H1 (cell line): ENCODE measurements at regions not wholly inside any gene's neighbourhood (a gene's known extent, or its start where the extent isn't known, plus 50 kb on each side); places are given as distances from the start of the nearest gene placed in this dataset.

Experiments
- CTCF ChIA-PET: fragments of 300-600 bp; sonication (Branson Sonifier 250); formaldehyde crosslinking; loops from one replicate; lab custom pipeline; 2021; ENCODE audit not compliant: partially characterized antibody; lab: Charles Lee
- POLR2A ChIA-PET: fragments of 300-600 bp; sonication (Branson Sonifier 250); formaldehyde crosslinking; loops from one replicate; lab custom pipeline; 2021; ENCODE audit warnings: inconsistent platforms; ENCODE audit not compliant: partially characterized antibody; lab: Charles Lee
- DNase-seq, 2 experiments: peaks; one replicate each; pipeline versions ENCODE4 v3.0.0 to v3.0.0-alpha.2; 2010 to 2022; ENCODE audit warnings: low spot score in 2 of 2, low read depth in 1 of 2, mixed read lengths in 1 of 2
- FAIRE-seq: peaks from 2 replicates; lab custom pipeline; 2011; peaks lifted over from hg19 to GRCh38; lab: Jason Lieb, UNC
- H2AFZ ChIP-seq: 2 replicates; pipeline ENCODE4 v1.8.1; 2012; ENCODE audit warnings: low read length, inconsistent platforms
- H2AK5ac ChIP-seq: 2 replicates; pipeline ENCODE4 v1.6.1; 2013; ENCODE audit warnings: low read depth, low read length
- H2BK120ac ChIP-seq: replicated peaks from 2 replicates; pipeline ENCODE3; 2013; ENCODE audit warnings: low read depth, low read length, inconsistent platforms
- H2BK12ac ChIP-seq: 2 replicates; pipeline ENCODE4 v1.6.1; 2013; ENCODE audit warnings: low read depth, low read length
- H2BK15ac ChIP-seq: 2 replicates; pipeline ENCODE4 v1.6.1; 2013; ENCODE audit warnings: low read length
- H2BK20ac ChIP-seq: 2 replicates; pipeline ENCODE4 v1.6.1; 2013; ENCODE audit warnings: low read length
- H2BK5ac ChIP-seq: 2 replicates; pipeline ENCODE4 v1.6.1; 2013; ENCODE audit warnings: low read depth, low read length
- H3K14ac ChIP-seq: 2 replicates; pipeline ENCODE4 v1.6.1; 2013; ENCODE audit warnings: inconsistent platforms; ENCODE audit not compliant: insufficient read length
- H3K18ac ChIP-seq: 2 replicates; pipeline ENCODE4 v1.6.1; 2013; ENCODE audit warnings: low read length; ENCODE audit errors: extremely low read depth
- H3K23ac ChIP-seq: 2 replicates; pipeline ENCODE4 v1.6.1; 2013; ENCODE audit warnings: inconsistent platforms; ENCODE audit not compliant: insufficient read length
- H3K23me2 ChIP-seq: 2 replicates; pipeline ENCODE4 v1.6.1; 2013; ENCODE audit warnings: low read depth, low read length
- H3K27ac ChIP-seq: 2 replicates; pipeline ENCODE4 v1.6.1; 2011; ENCODE audit warnings: low read depth, low read length, inconsistent platforms
- H3K27me3 ChIP-seq, 4 experiments: replicated peaks in 1 of 4; 1 replicate in 1 of 4; 2 replicates in 3 of 4; pipeline versions ENCODE4 v1.6.1 to v1.8.1; 2011 to 2013; ENCODE audit warnings: low read length in 3 of 4, mild to moderate bottlenecking in 3 of 4, inconsistent platforms in 2 of 4, mixed read lengths in 2 of 4, moderate library complexity in 1 of 4; ENCODE audit not compliant: control insufficient read depth in 3 of 4, insufficient read depth in 3 of 4; ENCODE audit errors: extremely low read depth in 1 of 4
- H3K36me3 ChIP-seq, 4 experiments: 2 replicates each; pipeline versions ENCODE4 v1.6.1 to v1.8.1; 2011 to 2013; ENCODE audit warnings: mild to moderate bottlenecking in 4 of 4, low read length in 3 of 4, moderate library complexity in 2 of 4, control low read depth in 1 of 4, inconsistent platforms in 1 of 4; ENCODE audit not compliant: insufficient read depth in 4 of 4, control insufficient read depth in 2 of 4
- H3K4ac ChIP-seq: replicated peaks from 2 replicates; pipeline ENCODE3; 2013; ENCODE audit warnings: low read length, low read depth, mixed read lengths, inconsistent platforms; ENCODE audit not compliant: insufficient read length
- H3K4me1 ChIP-seq, 4 experiments: replicated peaks in 1 of 4; 1 replicate in 1 of 4; 2 replicates in 3 of 4; pipeline versions ENCODE4 v1.6.1 to v1.8.1; 2011 to 2013; ENCODE audit warnings: low read length in 3 of 4, inconsistent platforms in 2 of 4, mixed read lengths in 1 of 4; ENCODE audit not compliant: insufficient read depth in 4 of 4, control insufficient read depth in 3 of 4
- H3K4me2 ChIP-seq, 2 experiments: 2 replicates each; pipeline versions ENCODE4 v1.6.1 to v1.8.1; 2011 to 2013; ENCODE audit warnings: low read depth in 2 of 2, low read length in 2 of 2, control low read depth in 1 of 2, inconsistent platforms in 1 of 2, mild to moderate bottlenecking in 1 of 2; ENCODE audit not compliant: insufficient read depth in 1 of 2
- H3K4me3 ChIP-seq, 4 experiments: fragments of 200-600, 300-600 bp in 1 of 4; sonication (generic), shearing (Covaris generic), sonication (Bioruptor Twin) in 1 of 4; 2 replicates each; pipeline versions ENCODE4 v1.5.1 to v1.8.1; 2011 to 2016; ENCODE audit warnings: low read length in 4 of 4, low read depth in 3 of 4, control low read depth in 2 of 4, inconsistent platforms in 2 of 4, mild to moderate bottlenecking in 2 of 4, mixed read lengths in 1 of 4, moderate library complexity in 1 of 4; ENCODE audit not compliant: insufficient read depth in 2 of 4; ENCODE audit errors: extremely low read depth in 1 of 4
- H3K56ac ChIP-seq: replicated peaks from 2 replicates; pipeline ENCODE3; 2013; ENCODE audit warnings: low read depth, mild to moderate bottlenecking, mixed read lengths, low read length, inconsistent platforms; ENCODE audit not compliant: insufficient read length
- H3K79me1 ChIP-seq: 2 replicates; pipeline ENCODE4 v1.6.1; 2013; ENCODE audit warnings: low read depth, low read length, control low read depth
- H3K79me2 ChIP-seq, 2 experiments: 2 replicates each; pipeline versions ENCODE4 v1.6.1 to v1.8.1; 2012 to 2013; ENCODE audit warnings: low read length in 2 of 2, mild to moderate bottlenecking in 2 of 2, inconsistent platforms in 1 of 2; ENCODE audit not compliant: insufficient read depth in 2 of 2, control insufficient read depth in 1 of 2
- H3K9ac ChIP-seq, 4 experiments: replicated peaks in 1 of 4; 1 replicate in 1 of 4; 2 replicates in 3 of 4; pipeline versions ENCODE4 v1.6.1 to v1.8.1; 2011 to 2013; ENCODE audit warnings: low read depth in 3 of 4, low read length in 3 of 4, control low read depth in 2 of 4, mild to moderate bottlenecking in 2 of 4, moderate library complexity in 2 of 4, inconsistent platforms in 1 of 4; ENCODE audit errors: extremely low read depth in 1 of 4
- H3K9me3 ChIP-seq, 2 experiments: 2 replicates each; pipeline versions ENCODE4 v1.6.1 to v1.8.1; 2012 to 2013; ENCODE audit warnings: mild to moderate bottlenecking in 2 of 2, moderate library complexity in 2 of 2, control low read depth in 1 of 2, inconsistent platforms in 1 of 2, low read depth in 1 of 2, low read length in 1 of 2, mixed read lengths in 1 of 2; ENCODE audit not compliant: insufficient read depth in 2 of 2
- H4K20me1 ChIP-seq, 2 experiments: replicated peaks in 1 of 2; 2 replicates each; pipeline versions ENCODE3 to v1.8.1; 2011 to 2013; ENCODE audit warnings: inconsistent platforms in 2 of 2, low read length in 2 of 2, mild to moderate bottlenecking in 1 of 2; ENCODE audit not compliant: insufficient read depth in 2 of 2, control insufficient read depth in 1 of 2
- H4K5ac ChIP-seq: 2 replicates; pipeline ENCODE4 v1.6.1; 2013; ENCODE audit warnings: low read length, low read depth, mixed read lengths, inconsistent platforms; ENCODE audit not compliant: insufficient read length
- H4K8ac ChIP-seq: 2 replicates; pipeline ENCODE4 v1.8.0; 2013; ENCODE audit warnings: mild to moderate bottlenecking, moderate library complexity, low read length, inconsistent platforms; ENCODE audit not compliant: insufficient read depth; ENCODE audit errors: extremely low read depth
- H4K91ac ChIP-seq: replicated peaks from 2 replicates; pipeline ENCODE3; 2013; ENCODE audit warnings: low read length, mixed read lengths, inconsistent platforms; ENCODE audit not compliant: insufficient read length
- ASH2L ChIP-seq: fragments of 200-600, 300-600 bp; sonication (generic); IDR thresholded peaks from one replicate; pipeline ENCODE4 v1.7.1; 2017; ENCODE audit warnings: low read length
- CTBP2 ChIP-seq: IDR thresholded peaks from 2 replicates; pipeline ENCODE4 v1.7.0; 2011; ENCODE audit warnings: borderline replicate concordance, mild to moderate bottlenecking, moderate library complexity, mixed read lengths, low read length; ENCODE audit not compliant: insufficient read depth, insufficient read length
- EGR1 ChIP-seq: IDR thresholded peaks from 2 replicates; pipeline ENCODE4 v1.6.1; 2011; ENCODE audit warnings: low read depth, low read length, borderline replicate concordance
- EP300 ChIP-seq, 2 experiments: IDR thresholded peaks; 1 replicate in 1 of 2; 2 replicates in 1 of 2; pipeline ENCODE4 v1.6.1; 2011 to 2012; ENCODE audit warnings: low read depth in 2 of 2, low read length in 2 of 2, mild to moderate bottlenecking in 2 of 2, borderline replicate concordance in 1 of 2, inconsistent platforms in 1 of 2, moderate library complexity in 1 of 2
- FOSL1 ChIP-seq: IDR thresholded peaks from 2 replicates; pipeline ENCODE4 v1.6.1; 2011; ENCODE audit warnings: mild to moderate bottlenecking, low read depth, low read length, moderate library complexity; ENCODE audit not compliant: insufficient read depth
- RBBP5 ChIP-seq: IDR thresholded peaks from 2 replicates; pipeline ENCODE4 v1.7.1; 2012; ENCODE audit warnings: low read depth, mild to moderate bottlenecking, inconsistent platforms, low read length, moderate library complexity, borderline replicate concordance
- RXRA ChIP-seq: IDR thresholded peaks from 2 replicates; pipeline ENCODE4 v1.6.1; 2011; ENCODE audit warnings: low read depth, mild to moderate bottlenecking, low read length, moderate library complexity; ENCODE audit not compliant: insufficient read depth
- SIRT6 ChIP-seq: IDR thresholded peaks from one replicate; pipeline ENCODE4 v1.7.1; 2012; ENCODE audit warnings: low read length, inconsistent platforms
- SP1 ChIP-seq: IDR thresholded peaks from 2 replicates; pipeline ENCODE4 v1.6.1; 2011; ENCODE audit warnings: low read depth, low read length
- SP4 ChIP-seq: IDR thresholded peaks from 2 replicates; pipeline ENCODE4 v1.6.1; 2012; ENCODE audit warnings: low read length, inconsistent platforms
- TAF1 ChIP-seq: IDR thresholded peaks from 2 replicates; pipeline ENCODE4 v1.6.1; 2011; ENCODE audit warnings: mild to moderate bottlenecking, low read depth, low read length
- TF ChIP-seq, protein P1 (sequence below): IDR thresholded peaks from 2 replicates; pipeline ENCODE4 v1.6.1; 2012; ENCODE audit warnings: inconsistent platforms
- TF ChIP-seq, protein P2 (sequence below), 3 experiments: IDR thresholded peaks; 1 replicate in 2 of 3; 2 replicates in 1 of 3; pipeline versions ENCODE4 v1.5.1 to v1.6.1; 2011; ENCODE audit warnings: low read length in 3 of 3, mild to moderate bottlenecking in 3 of 3, inconsistent platforms in 2 of 3, low read depth in 1 of 3, moderate library complexity in 1 of 3; ENCODE audit not compliant: insufficient read depth in 1 of 3; ENCODE audit errors: control extremely low read depth in 1 of 3

DNA sequence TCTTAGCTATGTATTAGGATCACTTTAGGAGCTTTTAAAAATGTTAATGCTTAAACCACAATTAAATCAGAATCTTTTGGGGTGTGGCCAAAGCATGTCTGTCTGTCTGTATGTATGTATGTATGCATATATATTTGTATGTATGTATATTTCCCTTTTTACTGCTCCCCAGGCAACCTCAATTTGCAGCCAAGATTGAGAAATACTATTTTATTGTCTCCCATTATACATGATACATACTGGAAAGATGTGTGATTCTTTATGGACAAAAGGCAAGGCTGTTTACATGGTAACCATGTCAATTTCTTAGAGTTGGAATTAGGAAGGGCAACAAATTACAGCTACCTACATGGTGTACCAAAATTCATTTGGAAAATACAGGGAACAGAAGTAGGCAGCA is 783.6 kb downstream of the ETS1 start:
- Histone ChIP-seq H4K91ac (no peak overlapping the region), H2AK5ac (no peak overlapping the region), H3K4me1 (no peaks in the 10 kb centered on the region), H4K5ac (no peak overlapping the region), H3K4ac (no peak overlapping the region), H2BK15ac (no peak overlapping the region), H3K27ac (no peak overlapping the region), H3K79me1 (no peaks in the 10 kb centered on the region), H4K8ac (no peak overlapping the region), H4K20me1 (no peaks in the 10 kb centered on the region), H3K23me2 (no peaks in the 10 kb centered on the region; the same call in 1 of the 2 replicates), H3K27me3 (no peaks in the 10 kb centered on the region), H2AFZ (no peak overlapping the region), H3K79me2 (no peaks in the 10 kb centered on the region), H3K36me3 (no peaks in the 10 kb centered on the region), H3K4me2 (no peak overlapping the region), H2BK5ac (no peak overlapping the region), H2BK12ac (no peak overlapping the region), H3K9me3 (no peaks in the 10 kb centered on the region), H3K4me3 (no peak overlapping the region), H3K9ac (no peak overlapping the region), H3K56ac (no peak overlapping the region), H2BK120ac (no peak overlapping the region), H3K14ac (no peak overlapping the region), H2BK20ac (no peak overlapping the region), H3K18ac (no peak overlapping the region), H3K23ac (no peak overlapping the region)
- FAIRE-seq: no peak
- ChIA-PET CTCF (interaction anchor here (0.6 to 1.7 kb wide), 2 partner anchors 40 to 44 kb away, joined by 3 to 5 read pairs; no protein-coding TSS in a partner anchor), POLR2A (no interaction called here)
- DNase-seq: no peak
- TF ChIP-seq RXRA (no peak), SP4 (no peak), SP1 (no peak), EGR1 (no peak), RBBP5 (no peak), ASH2L (no peak), TAF1 (no peak), FOSL1 (no peak), EP300 (IDR thresholded peaks at IDR 0.05; ENCODE audit: borderline replicate concordance in 1 of 2, low read depth in 2 of 2, low read length in 2 of 2) (no peak), SIRT6 (no peak), CTBP2 (no peak)
- TF ChIP-seq, protein P1, sequence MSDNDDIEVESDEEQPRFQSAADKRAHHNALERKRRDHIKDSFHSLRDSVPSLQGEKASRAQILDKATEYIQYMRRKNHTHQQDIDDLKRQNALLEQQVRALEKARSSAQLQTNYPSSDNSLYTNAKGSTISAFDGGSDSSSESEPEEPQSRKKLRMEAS: no peak
- TF ChIP-seq, protein P2, sequence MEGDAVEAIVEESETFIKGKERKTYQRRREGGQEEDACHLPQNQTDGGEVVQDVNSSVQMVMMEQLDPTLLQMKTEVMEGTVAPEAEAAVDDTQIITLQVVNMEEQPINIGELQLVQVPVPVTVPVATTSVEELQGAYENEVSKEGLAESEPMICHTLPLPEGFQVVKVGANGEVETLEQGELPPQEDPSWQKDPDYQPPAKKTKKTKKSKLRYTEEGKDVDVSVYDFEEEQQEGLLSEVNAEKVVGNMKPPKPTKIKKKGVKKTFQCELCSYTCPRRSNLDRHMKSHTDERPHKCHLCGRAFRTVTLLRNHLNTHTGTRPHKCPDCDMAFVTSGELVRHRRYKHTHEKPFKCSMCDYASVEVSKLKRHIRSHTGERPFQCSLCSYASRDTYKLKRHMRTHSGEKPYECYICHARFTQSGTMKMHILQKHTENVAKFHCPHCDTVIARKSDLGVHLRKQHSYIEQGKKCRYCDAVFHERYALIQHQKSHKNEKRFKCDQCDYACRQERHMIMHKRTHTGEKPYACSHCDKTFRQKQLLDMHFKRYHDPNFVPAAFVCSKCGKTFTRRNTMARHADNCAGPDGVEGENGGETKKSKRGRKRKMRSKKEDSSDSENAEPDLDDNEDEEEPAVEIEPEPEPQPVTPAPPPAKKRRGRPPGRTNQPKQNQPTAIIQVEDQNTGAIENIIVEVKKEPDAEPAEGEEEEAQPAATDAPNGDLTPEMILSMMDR (IDR thresholded peaks at IDR 0.05; ENCODE audit: control extremely low read depth in 1 of 3, insufficient read depth in 1 of 3, low read depth in 1 of 3, low read length in 3 of 3): no peak
